NB4 (cell line): ENCODE measurements at regions not wholly inside any gene's neighbourhood (a gene's known extent, or its start where the extent isn't known, plus 50 kb on each side); places are given as distances from the start of the nearest gene placed in this dataset.

Experiments used
- CTCF ChIP-seq: IDR thresholded peaks from one replicate; pipeline ENCODE4 v1.5.1; 2012; ENCODE audit warnings: low read depth, low read length
- MAX ChIP-seq: IDR thresholded peaks from 2 replicates; pipeline ENCODE4 v1.6.1; 2011; ENCODE audit warnings: low read depth, low read length
- MYC ChIP-seq: IDR thresholded peaks from 2 replicates; pipeline ENCODE4 v1.6.1; 2011; ENCODE audit warnings: low read depth, low read length
- POLR2A ChIP-seq: IDR thresholded peaks from 2 replicates; pipeline ENCODE4 v1.6.1; 2011; ENCODE audit warnings: mild to moderate bottlenecking; ENCODE audit not compliant: insufficient read length; ENCODE audit errors: extremely low read depth

- TF ChIP-seq CTCF = no peak
- peak; percentile 33 for TF ChIP-seq POLR2A
- no peak for TF ChIP-seq MAX
- no peak for TF ChIP-seq MYC
Measured at GRCh38 chr6:15090145-15090579, 155.7 kb upstream of the JARID2 start.
